ENCODE measurements at regions not wholly inside any gene's neighbourhood (a gene's known extent, or its start where the extent isn't known, plus 50 kb on each side); places are given as distances from the start of the nearest gene placed in this dataset.

DNA sequence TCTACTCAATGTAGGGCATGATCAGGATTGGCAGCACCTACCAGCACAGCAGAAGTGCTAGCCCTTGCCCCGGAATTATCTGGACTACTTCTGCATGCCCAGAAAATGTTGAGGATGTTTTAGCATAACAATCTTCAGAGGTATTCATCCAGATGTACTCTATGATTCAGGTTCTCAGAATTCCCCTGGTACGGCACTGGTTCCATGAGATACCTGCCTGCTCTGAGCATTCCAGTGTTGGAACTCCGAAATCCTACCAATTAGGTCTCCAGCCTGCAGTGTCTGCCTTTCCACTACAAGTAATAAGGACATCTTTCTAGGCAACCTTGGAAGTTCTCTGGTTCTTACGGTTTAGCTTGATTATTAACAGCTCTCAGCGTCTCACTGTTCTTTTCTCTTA, 554.5 kb downstream of the HACE1 start:
- DNase-seq = no peak

- DNase-seq = no peak
These were observed 557.8 kb downstream of the HACE1 start for GRCh38 chr6:104301951-104302350.

- DNase-seq = no peak
These were observed 573.1 kb downstream of the HACE1 start for GRCh38 chr6:104286641-104287040.

DNA sequence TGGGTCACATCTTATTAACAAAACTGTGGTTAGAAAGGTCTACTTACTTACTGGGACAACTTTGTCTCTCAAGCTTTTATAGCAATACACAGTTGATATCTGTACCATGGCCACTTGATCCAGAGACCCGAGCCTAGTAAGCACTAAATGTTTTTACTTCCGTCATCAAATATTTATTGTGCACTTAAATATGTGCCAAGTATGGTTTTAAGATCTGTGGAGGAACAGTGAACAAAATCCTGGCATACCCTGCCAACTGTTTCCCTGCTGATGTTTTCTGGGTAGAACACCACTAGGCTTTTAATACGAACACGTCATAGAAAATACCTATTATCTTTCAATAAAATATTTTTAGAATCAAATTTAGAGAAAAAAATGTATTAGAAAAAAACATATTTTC, 574.8 kb downstream of the HACE1 start:
- no peak for DNase-seq

DNA sequence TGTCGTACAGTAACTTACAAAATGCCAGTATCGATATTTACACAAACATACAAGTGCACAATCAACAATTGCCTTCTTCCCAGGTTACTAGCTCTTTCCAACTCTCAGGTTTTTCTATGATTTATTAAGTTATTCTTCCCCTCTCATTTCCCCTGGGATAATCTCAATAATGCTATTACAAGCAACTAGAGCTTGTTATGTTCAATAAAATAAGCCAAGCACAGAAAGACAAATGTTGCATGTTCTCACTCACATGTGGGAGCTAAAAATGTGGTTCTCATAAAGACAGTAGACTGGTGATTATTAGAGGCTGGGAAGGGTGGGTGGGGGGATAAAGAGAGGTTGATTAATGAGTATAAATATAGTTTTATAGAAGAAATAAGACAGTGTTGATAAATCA, 577.1 kb downstream of the HACE1 start:
- no peak for DNase-seq

- DNase-seq = no peak
These were observed 578.3 kb downstream of the HACE1 start for GRCh38 chr6:104281370-104281769.

GRCh38 chr6:104268389-104268788, 591.3 kb downstream of the HACE1 start:
- DNase-seq = no peak

- DNase-seq = no peak
These were observed 592.8 kb downstream of the HACE1 start for GRCh38 chr6:104266922-104267321.

GRCh38 chr6:104256646-104257045, 603.1 kb downstream of the HACE1 start:
- DNase-seq = no peak

DNA sequence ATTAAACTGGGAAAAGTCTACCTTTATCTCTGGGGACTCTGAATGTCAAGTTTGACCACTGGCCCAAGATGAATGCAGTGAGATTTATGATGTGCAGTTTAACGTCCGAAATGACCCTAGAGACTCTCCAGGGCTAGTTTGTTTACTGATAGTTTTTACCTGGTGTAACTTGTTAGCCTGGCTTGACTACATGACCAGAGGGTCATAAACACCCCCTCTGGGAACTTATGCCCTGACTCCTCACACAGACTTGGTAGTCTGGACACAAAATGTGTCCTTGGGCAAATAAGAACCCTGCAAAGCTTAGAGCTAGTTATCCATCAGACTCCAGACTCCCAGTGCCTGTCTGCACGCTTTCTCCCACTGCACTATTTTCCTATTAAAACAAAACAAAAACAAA, 606.5 kb downstream of the HACE1 start:
- DNase-seq = no peak

GRCh38 chr6:104252276-104252675, 607.4 kb downstream of the HACE1 start:
- DNase-seq = no peak

DNA sequence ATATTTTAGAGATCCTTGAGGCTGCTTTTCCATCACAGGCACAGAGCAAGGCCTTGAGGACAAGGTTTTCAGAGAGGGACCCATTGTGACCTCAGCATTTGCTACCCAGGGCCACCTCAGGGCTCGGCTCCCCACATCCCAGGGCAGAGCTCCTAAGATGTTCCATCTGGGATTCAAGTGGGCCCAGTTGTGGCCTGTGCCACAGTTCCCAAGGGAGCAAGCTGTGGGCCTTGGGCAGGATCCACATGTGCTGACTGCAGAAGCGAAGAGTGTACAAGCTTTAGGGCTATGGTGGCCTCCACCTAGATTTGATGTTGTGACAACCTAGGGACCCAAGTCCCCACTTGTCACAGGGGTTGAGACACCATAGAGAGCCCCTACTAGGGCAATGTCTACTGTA, 608.1 kb downstream of the HACE1 start:
- DNase-seq = no peak

GRCh38 chr6:104240865-104241264, 618.9 kb downstream of the HACE1 start:
- no peak for DNase-seq

DNA sequence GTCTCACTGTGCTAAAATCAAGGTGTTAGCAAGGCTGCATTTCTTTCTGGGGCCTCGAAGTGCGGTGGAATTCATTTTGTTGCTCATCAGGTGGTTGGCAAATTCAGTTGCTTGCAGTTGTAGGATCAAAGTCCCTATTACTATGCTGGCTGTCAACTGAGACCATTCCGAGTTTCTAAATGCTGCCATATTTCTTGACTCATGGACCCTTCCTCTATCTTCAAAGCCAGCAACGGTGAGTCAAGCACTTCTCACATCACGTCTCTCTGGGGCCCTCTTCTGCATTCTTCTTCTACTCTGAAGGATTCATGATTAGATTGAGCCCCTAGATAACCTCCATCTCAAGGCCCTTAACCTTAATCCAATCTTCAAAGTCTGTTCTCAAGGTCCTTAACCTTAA, 619.7 kb downstream of the HACE1 start:
- no peak for DNase-seq

DNA sequence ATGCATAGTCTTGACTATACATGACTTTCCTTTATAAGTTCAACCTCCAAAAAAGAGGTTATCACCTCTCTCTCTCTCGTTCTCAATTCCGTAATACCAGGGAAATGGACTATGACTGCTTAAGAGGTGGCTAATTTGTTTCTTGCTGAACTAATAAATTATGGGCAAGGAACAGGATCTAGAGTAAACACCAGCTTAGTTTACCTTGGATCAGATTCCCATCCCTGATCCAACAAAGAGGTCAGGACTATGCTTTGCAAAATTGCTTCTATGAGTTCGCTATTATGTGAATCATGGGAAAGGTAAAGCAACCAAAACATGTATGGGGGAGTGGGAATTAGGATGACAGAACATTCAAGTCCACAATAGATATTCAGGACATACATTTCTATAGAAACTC, 630.7 kb downstream of the HACE1 start:
- DNase-seq = no peak

- no peak for DNase-seq
These were observed 632.2 kb downstream of the HACE1 start for GRCh38 chr6:104227508-104227907.

- DNase-seq = no peak
These were observed 632.8 kb downstream of the HACE1 start for GRCh38 chr6:104226790-104227446.

DNA sequence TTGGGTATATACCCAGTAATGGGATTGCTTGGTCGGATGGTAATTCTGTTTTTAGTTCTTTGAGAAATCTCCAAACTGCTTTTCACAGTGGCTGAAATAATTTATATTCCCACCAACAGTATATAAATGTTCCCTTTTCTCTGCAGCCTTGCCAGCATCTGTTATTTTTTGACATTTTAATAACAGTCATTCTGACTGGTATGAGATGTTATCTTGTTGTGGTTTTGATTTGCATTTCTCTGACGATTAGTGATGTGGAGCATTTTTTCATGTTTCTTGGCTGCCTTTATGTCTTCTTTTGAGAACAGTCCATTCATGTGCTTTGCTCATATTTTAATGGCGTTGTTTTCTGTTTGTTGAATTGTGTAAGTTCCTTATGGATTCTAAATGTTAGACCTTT, 641.6 kb downstream of the HACE1 start:
- DNase-seq = no peak

DNA sequence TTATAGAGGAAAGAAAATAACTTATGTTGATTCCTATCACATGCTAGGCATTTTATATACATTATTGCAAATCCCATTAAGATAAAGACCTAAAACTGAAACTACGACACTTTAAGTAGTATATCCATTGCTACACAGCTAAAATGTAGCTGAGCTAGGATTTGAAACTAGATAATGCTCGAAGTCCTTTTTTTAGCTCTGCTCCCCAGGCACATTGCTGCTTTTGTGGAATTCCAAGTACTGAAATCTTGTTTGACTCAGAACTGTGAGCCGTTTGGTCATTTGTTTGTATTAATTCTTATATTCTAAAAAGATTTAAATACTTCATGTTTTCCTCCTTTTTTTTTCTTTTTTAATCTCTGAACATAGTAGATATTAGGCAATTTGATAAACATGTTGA, 644.8 kb downstream of the HACE1 start:
- no peak for DNase-seq

GRCh38 chr6:104212977-104213668, 646.6 kb downstream of the HACE1 start:
- DNase-seq = no peak

DNA sequence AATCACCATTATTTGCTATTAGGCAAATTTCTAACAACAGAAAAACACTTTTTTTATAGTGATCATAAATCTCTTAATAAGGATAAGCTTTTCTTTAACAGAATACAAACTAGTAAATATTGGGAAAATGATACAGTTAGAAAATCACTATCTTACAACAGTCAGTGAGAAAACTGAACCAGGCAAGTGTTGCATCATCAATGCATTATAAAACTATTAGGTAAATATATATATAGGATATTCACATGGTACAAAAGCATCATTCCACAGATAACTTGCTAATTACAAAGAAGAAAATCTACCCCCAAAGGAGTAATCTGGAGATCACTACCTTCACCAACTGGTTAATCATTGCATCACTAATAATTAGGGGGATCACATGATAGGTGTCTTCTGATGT, 652.1 kb downstream of the HACE1 start:
- DNase-seq = no peak

- DNase-seq = no peak
These were observed 658.2 kb downstream of the HACE1 start for GRCh38 chr6:104201557-104201956.

DNA sequence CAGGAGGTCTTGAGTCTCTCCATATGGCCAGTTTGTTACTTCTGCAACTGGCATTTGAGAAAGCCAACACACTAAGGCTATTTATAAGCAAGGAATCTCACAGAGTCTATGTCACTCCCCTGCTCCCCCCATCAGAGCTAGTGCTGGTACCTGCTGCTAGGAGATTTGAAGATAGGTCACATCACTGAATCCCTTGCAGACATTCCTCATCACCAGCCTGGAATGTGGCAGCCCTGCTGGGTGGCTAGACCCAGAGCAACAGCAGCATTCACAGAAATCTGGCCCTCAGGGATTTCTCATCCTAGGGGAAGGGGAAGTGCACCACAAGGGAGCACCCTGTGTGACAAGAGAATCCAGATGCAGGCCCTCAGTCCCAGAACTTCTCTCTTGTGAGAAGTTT, 672.1 kb downstream of the HACE1 start:
- no peak for DNase-seq

DNA sequence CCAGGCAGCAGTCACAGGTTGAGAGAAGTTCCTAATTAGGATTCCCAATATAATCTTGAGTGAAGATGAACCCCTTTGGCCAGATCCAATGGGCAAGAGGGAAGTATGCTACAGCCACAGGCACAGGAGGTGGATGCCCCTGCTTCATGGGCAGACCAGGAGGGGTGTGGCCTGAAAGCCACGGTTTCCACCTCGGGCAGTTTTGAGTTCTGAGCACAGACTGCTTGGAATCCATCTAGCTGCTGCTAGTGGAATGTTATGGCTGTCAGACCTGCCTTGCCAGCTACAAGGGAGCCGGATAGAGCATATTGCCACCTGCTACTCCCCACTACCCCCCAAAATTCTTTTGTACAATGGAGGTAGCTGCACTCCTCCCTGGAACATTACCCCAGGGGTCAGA, 672.9 kb downstream of the HACE1 start:
- DNase-seq = no peak

GRCh38 chr6:104183816-104184435, 675.8 kb downstream of the HACE1 start:
- no peak for DNase-seq

Measured in CD4-positive, alpha-beta T cell treated with Interleukin-4 for 4 hours (primary cell).